ENCODE measurements at regions not wholly inside any gene's neighbourhood (a gene's known extent, or its start where the extent isn't known, plus 50 kb on each side); places are given as distances from the start of the nearest gene placed in this dataset.

- no peak for TF ChIP-seq CTCF (IDR thresholded peaks at IDR 0.05; ENCODE audit: poor library complexity, severe bottlenecking)
- no peak for TF ChIP-seq TAF1 (IDR thresholded peaks at IDR 0.05; ENCODE audit: low read depth)
- TF ChIP-seq SMC3 (conservative IDR thresholded peaks at IDR 0.05; ENCODE audit: poor library complexity) = no peak
- TF ChIP-seq EZH2 (IDR thresholded peaks at IDR 0.05; ENCODE audit: borderline replicate concordance, insufficient read depth, low read length, poor library complexity, severe bottlenecking) = no peak
These were observed 183.5 kb upstream of the EDIL3 start for GRCh38 chr5:84568171-84568570.

All from neural cell (in vitro differentiated cells).